IPS-18a (cell line): ENCODE measurements at regions not wholly inside any gene's neighbourhood (a gene's known extent, or its start where the extent isn't known, plus 50 kb on each side); places are given as distances from the start of the nearest gene placed in this dataset.
"Not testable (repeated sequence)": the region's sequence is repeated elsewhere in the genome, so short reads cannot be mapped to it uniquely, and the experiment has no call there.

ENCODE experiments used
- H3K27ac ChIP-seq: one replicate; pipeline ENCODE4 v1.5.1; 2013; ENCODE audit warnings: low read length
- H3K27me3 ChIP-seq: one replicate; pipeline ENCODE4 v1.6.1; 2013; ENCODE audit warnings: mild to moderate bottlenecking, low read length; ENCODE audit not compliant: control insufficient read depth, insufficient read depth
- H3K36me3 ChIP-seq: one replicate; pipeline ENCODE4 v1.6.1; 2013; ENCODE audit warnings: low read depth, low read length; ENCODE audit not compliant: control insufficient read depth
- H3K4me1 ChIP-seq: one replicate; pipeline ENCODE4 v1.6.1; 2013; ENCODE audit warnings: low read depth, low read length; ENCODE audit not compliant: control insufficient read depth
- H3K4me3 ChIP-seq: one replicate; pipeline ENCODE4 v1.5.1; 2013; ENCODE audit warnings: low read length
- H3K9ac ChIP-seq: one replicate; pipeline ENCODE4 v1.6.1; 2013; ENCODE audit warnings: mild to moderate bottlenecking, low read length, moderate library complexity
- H3K9me3 ChIP-seq: one replicate; pipeline ENCODE4 v1.6.1; 2013; ENCODE audit warnings: low read depth, low read length; ENCODE audit not compliant: control insufficient read depth

GRCh38 chr7:133165001-133165400, 83.1 kb upstream of the CHCHD3 start:
- no peaks in the 10 kb centered on the region for H3K9me3 ChIP-seq
- no peak overlapping the region for H3K9ac ChIP-seq
- no peak overlapping the region for H3K27ac ChIP-seq
- no peaks in the 10 kb centered on the region for H3K27me3 ChIP-seq
- H3K36me3 ChIP-seq, result no peaks in the 10 kb centered on the region
- H3K4me3 ChIP-seq, result no peak overlapping the region
- H3K4me1 ChIP-seq, result no peaks in the 10 kb centered on the region

DNA sequence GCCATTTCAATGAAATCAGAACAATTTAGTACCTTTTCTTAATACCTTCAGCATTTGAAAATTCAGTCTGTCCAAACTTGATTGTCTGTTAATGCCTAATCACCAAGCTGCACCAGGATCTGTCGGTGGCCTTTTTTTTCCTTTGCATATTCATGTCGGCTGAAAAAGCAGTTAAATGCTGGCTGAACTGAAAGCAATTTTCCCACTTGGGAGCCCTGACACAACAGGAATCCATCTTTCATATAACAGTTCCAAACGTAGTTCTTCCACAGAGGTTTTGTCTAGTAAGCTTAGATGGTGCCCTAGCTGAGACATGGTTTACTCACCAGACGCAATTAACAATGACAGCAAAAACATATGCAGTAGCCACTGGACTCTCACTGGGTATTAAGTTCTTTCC, 83.6 kb upstream of the CHCHD3 start:
- H3K36me3 ChIP-seq, result no peaks in the 10 kb centered on the region
- H3K9me3 ChIP-seq, result no peaks in the 10 kb centered on the region
- no peaks in the 10 kb centered on the region for H3K4me1 ChIP-seq
- no peaks in the 10 kb centered on the region for H3K27me3 ChIP-seq
- no peak overlapping the region for H3K4me3 ChIP-seq
- H3K27ac ChIP-seq, result no peak overlapping the region
- no peak overlapping the region for H3K9ac ChIP-seq

DNA sequence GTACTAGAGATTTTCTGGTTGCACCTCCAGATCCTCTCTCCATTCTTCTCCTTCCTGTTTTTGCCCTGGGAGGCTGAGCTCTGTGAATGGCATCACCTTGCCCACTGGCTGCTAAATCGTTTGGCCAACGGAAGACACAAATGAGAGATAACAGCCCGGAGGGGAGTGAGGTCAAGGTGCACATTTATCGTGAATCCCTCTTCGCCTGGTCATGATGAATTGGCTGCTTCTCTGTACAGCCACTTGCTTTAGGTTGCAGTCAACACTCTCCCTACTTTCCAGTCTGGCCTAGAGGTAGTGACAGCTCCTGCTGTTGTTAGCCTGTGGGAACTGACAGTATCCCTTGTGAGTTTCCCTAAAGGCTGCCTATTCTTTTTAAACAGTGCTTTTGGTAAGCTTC, 85.4 kb upstream of the CHCHD3 start:
- Histone ChIP-seq H3K27me3 (no peaks in the 10 kb centered on the region), H3K36me3 (no peaks in the 10 kb centered on the region), H3K4me3 (no peak overlapping the region), H3K9ac (no peak overlapping the region), H3K9me3 (no peaks in the 10 kb centered on the region), H3K27ac (no peak overlapping the region), H3K4me1 (no peaks in the 10 kb centered on the region)

DNA sequence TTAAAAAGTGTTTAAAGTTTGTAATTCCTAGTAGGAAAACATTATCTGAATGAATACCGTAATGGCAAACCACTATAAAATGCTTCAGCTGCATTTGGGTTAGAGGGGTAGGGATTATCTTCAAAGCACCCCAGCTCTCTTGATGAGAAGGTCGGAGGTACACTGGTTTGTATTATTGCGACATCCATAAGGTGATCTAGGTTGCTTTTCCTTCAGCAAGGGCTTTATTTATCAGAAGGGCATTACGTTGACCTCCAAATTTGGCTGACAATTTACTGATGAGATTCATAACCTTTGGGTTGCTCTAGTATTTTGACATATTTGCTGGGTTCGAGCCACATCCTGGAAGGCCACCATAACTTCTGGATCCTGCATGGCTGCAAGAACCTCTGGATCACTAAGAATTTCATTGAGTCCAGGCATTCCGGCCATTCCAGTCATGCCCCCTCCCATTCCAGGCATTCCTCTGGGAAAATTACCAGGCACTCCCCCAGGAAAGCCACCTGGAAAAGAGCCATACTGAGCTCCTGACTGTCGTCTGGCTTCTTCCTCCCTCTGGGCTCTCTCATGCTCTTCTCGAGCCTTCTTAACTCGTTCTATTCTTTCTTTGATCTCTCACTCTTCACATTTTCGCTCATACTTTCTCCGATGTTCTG, 83.6 kb upstream of the EXOC4 start:
- not testable (repeated sequence) for H3K27me3 ChIP-seq, H3K9me3 ChIP-seq, H3K27ac ChIP-seq, H3K36me3 ChIP-seq, H3K4me3 ChIP-seq, H3K9ac ChIP-seq, H3K4me1 ChIP-seq

- not testable (repeated sequence) for H3K4me1 ChIP-seq, H3K27ac ChIP-seq, H3K27me3 ChIP-seq, H3K4me3 ChIP-seq, H3K36me3 ChIP-seq, H3K9ac ChIP-seq, H3K9me3 ChIP-seq
Observed at GRCh38 chr7:133177476-133177875, 75.4 kb upstream of the EXOC4 start.

GRCh38 chr7:133180717-133181116, 72.2 kb upstream of the EXOC4 start:
- Histone ChIP-seq H3K9me3 (no peaks in the 10 kb centered on the region), H3K4me1 (no peaks in the 10 kb centered on the region), H3K27me3 (no peaks in the 10 kb centered on the region), H3K9ac (no peak overlapping the region), H3K36me3 (no peaks in the 10 kb centered on the region), H3K27ac (no peak overlapping the region), H3K4me3 (no peak overlapping the region)

GRCh38 chr7:133183042-133183794, 69.7 kb upstream of the EXOC4 start:
- no peak overlapping the region for H3K4me3 ChIP-seq
- H3K36me3 ChIP-seq, result no peaks in the 10 kb centered on the region
- H3K9me3 ChIP-seq, result no peaks in the 10 kb centered on the region
- H3K27ac ChIP-seq, result no peak overlapping the region
- H3K4me1 ChIP-seq, result peaks cover 10% of the 10 kb centered on the region
- H3K9ac ChIP-seq, result no peak overlapping the region
- no peaks in the 10 kb centered on the region for H3K27me3 ChIP-seq

- no peak overlapping the region for H3K9ac ChIP-seq
- no peaks in the 10 kb centered on the region for H3K27me3 ChIP-seq
- no peak overlapping the region for H3K27ac ChIP-seq
Observed at GRCh38 chr7:133183969-133184368, 68.9 kb upstream of the EXOC4 start.

DNA sequence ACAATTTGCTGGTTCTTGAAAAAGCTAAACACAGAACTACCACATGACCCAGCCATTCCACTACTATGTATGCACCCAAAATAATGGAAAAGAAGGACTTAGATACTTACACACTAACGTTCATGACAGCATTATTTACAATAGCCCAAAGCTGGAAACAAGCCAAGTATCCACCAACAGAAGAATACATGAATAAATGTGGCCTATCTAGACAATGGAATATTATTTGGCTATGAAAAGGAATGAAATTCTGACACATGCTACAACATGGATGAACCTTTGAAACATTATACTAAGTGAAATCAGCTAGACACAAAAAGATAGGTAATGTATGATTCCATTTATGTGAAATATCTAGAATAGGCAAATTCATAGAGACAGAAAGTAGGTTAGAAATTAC, 67.4 kb upstream of the EXOC4 start:
- H3K4me3 ChIP-seq, result no peak overlapping the region
- no peak overlapping the region for H3K27ac ChIP-seq
- no peaks in the 10 kb centered on the region for H3K36me3 ChIP-seq
- peaks cover 11% of the 10 kb centered on the region for H3K4me1 ChIP-seq
- H3K9me3 ChIP-seq, result no peaks in the 10 kb centered on the region
- H3K9ac ChIP-seq, result no peak overlapping the region
- no peaks in the 10 kb centered on the region for H3K27me3 ChIP-seq

More at GRCh38 chr7:133183969-133184368, 68.9 kb upstream of the EXOC4 start:
- H3K4me1 ChIP-seq, result peaks cover 11% of the 10 kb centered on the region
- H3K9me3 ChIP-seq, result no peaks in the 10 kb centered on the region
- H3K4me3 ChIP-seq, result no peak overlapping the region
- no peaks in the 10 kb centered on the region for H3K36me3 ChIP-seq

- no peak overlapping the region for H3K9ac ChIP-seq
- H3K27ac ChIP-seq, result no peak overlapping the region
- H3K4me3 ChIP-seq, result no peak overlapping the region
- H3K9me3 ChIP-seq, result no peaks in the 10 kb centered on the region
- no peaks in the 10 kb centered on the region for H3K36me3 ChIP-seq
- H3K4me1 ChIP-seq, result peaks cover 11% of the 10 kb centered on the region
- no peaks in the 10 kb centered on the region for H3K27me3 ChIP-seq
Observed at GRCh38 chr7:133186060-133186459, 66.8 kb upstream of the EXOC4 start.

DNA sequence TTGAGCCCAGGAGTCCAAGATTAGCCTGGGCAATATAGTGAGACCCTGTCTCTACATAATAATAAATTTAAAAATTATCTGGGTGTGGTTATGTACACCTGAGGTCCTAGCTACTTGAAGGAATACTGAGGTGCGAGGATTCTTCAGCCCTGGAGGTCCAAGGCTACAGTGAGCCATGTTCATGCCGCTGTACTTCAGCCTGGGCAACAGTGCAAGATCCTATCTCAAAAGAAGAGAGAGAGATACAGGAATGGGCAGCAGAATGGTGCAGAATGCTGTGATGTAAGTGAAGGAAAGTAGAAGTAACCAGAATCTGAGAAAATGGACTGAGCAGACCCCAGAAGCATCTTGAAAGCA, 62.7 kb upstream of the EXOC4 start:
- no peaks in the 10 kb centered on the region for H3K27me3 ChIP-seq
- no peaks in the 10 kb centered on the region for H3K9me3 ChIP-seq
- no peak overlapping the region for H3K4me3 ChIP-seq
- H3K9ac ChIP-seq, result no peak overlapping the region
- H3K36me3 ChIP-seq, result no peaks in the 10 kb centered on the region
- H3K27ac ChIP-seq, result no peak overlapping the region
- H3K4me1 ChIP-seq, result peaks cover 11% of the 10 kb centered on the region

- no peaks in the 10 kb centered on the region for H3K36me3 ChIP-seq
- peaks cover 11% of the 10 kb centered on the region for H3K4me1 ChIP-seq
- H3K9ac ChIP-seq, result no peak overlapping the region
- no peak overlapping the region for H3K27ac ChIP-seq
- H3K4me3 ChIP-seq, result no peak overlapping the region
- no peaks in the 10 kb centered on the region for H3K27me3 ChIP-seq
- no peaks in the 10 kb centered on the region for H3K9me3 ChIP-seq
Observed at GRCh38 chr7:133190650-133191049, 62.2 kb upstream of the EXOC4 start.
